Smooth muscle cell (in vitro differentiated cells): ENCODE measurements at regions not wholly inside any gene's neighbourhood (a gene's known extent, or its start where the extent isn't known, plus 50 kb on each side); places are given as distances from the start of the nearest gene placed in this dataset.
"Not testable (repeated sequence)": the region's sequence is repeated elsewhere in the genome, so short reads cannot be mapped to it uniquely, and the experiment has no call there.

Source experiments
- DNase-seq: peaks from one replicate; lab custom pipeline; 2025; ENCODE audit not compliant: unreplicated experiment; lab: John Stamatoyannopoulos, UW
- H2AFZ ChIP-seq: fragments of 200-600 bp; sonication (generic); 2 replicates; pipeline ENCODE4 v1.6.0; 2016; ENCODE audit warnings: antibody characterized with exemption, low read depth, mild to moderate bottlenecking
- H3F3A ChIP-seq: fragments of 200-600 bp; sonication (generic); 2 replicates; pipeline ENCODE4 v1.6.0; 2017; ENCODE audit warnings: antibody characterized with exemption, low read depth
- H3K27ac ChIP-seq: fragments of 200-600 bp; sonication (generic); 2 replicates; pipeline ENCODE4 v1.5.1; 2016; ENCODE audit warnings: low read depth, mild to moderate bottlenecking
- H3K27me3 ChIP-seq: fragments of 200-600 bp; sonication (generic); 2 replicates; pipeline ENCODE4 v1.6.1; 2016; ENCODE audit warnings: low read depth, mild to moderate bottlenecking
- H3K36me3 ChIP-seq: fragments of 200-600 bp; sonication (generic); 2 replicates; pipeline ENCODE4 v1.5.1; 2016; ENCODE audit warnings: low read depth
- H3K4me1 ChIP-seq: fragments of 200-600 bp; sonication (generic); 2 replicates; pipeline ENCODE4 v1.5.1; 2016; ENCODE audit warnings: low read depth
- H3K4me2 ChIP-seq: fragments of 200-600 bp; sonication (generic); 2 replicates; pipeline ENCODE4 v1.6.0; 2016; ENCODE audit warnings: mild to moderate bottlenecking
- H3K4me3 ChIP-seq: fragments of 200-600 bp; sonication (generic); 2 replicates; pipeline ENCODE4 v1.5.1; 2016; ENCODE audit warnings: mild to moderate bottlenecking
- H3K79me2 ChIP-seq: fragments of 200-600 bp; sonication (generic); 2 replicates; pipeline ENCODE4 v1.6.0; 2016; ENCODE audit warnings: low read depth, mild to moderate bottlenecking
- H3K9ac ChIP-seq: fragments of 200-600 bp; sonication (generic); 2 replicates; pipeline ENCODE4 v1.6.0; 2016; ENCODE audit warnings: low read depth
- H3K9me3 ChIP-seq: fragments of 200-600 bp; sonication (generic); replicated peaks from 2 replicates; pipeline ENCODE4 v1.5.1; 2016; ENCODE audit warnings: low read depth
- H4K20me1 ChIP-seq: fragments of 200-600 bp; sonication (generic); 2 replicates; pipeline ENCODE4 v1.6.0; 2016; ENCODE audit warnings: low read depth
- WGBS: methylation state at CpG from one replicate; pipeline ENCODE4 v1.1.7; 2016; ENCODE audit warnings: low lambda C conversion rate; 5-methylcytosine and 5-hydroxymethylcytosine counted together
- TF ChIP-seq, protein P1 (sequence below): fragments of 200-600 bp; sonication (generic); IDR thresholded peaks from 2 replicates; pipeline ENCODE4 v1.5.1; 2017; ENCODE audit warnings: borderline replicate concordance, mild to moderate bottlenecking, antibody characterized with exemption; ENCODE audit not compliant: insufficient read depth, poor library complexity, severe bottlenecking

DNA sequence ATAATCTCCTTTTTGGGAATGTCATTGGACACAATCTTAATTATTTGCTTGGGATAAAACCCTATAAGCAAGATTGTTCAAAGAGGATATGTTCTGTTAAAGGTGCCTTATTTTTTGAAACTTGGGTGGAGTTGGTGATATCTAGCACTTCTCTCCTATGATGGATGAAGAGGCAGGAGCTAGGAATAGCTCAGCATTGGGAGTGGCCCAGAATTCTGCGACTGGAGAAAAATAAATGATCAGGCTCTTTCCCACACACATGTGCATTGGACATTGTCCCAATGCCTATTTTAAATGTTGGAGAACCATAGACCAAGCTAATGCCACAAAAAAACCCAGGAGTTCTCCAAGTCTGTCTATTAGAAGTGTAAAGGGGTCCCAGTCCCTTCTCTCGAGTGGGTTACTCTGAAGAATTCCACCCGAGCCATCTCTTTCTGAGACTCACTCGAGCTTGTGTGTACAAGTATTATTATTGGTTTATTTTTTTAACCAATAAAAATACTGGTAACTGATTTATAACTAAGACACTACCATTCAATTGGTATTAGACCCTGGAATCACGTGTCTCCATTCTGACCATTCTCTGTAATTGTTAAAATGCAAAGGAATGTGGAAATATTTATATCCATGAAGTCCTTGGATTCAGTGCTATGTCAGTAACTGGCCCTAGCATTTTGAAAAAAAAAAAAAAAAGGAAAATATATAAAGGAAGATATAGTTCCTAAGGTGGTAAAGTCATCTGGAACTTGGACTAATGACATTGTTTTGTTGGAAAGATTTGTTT lies 437.5 kb upstream of the TMEM132C start:
- TF ChIP-seq, protein P1, sequence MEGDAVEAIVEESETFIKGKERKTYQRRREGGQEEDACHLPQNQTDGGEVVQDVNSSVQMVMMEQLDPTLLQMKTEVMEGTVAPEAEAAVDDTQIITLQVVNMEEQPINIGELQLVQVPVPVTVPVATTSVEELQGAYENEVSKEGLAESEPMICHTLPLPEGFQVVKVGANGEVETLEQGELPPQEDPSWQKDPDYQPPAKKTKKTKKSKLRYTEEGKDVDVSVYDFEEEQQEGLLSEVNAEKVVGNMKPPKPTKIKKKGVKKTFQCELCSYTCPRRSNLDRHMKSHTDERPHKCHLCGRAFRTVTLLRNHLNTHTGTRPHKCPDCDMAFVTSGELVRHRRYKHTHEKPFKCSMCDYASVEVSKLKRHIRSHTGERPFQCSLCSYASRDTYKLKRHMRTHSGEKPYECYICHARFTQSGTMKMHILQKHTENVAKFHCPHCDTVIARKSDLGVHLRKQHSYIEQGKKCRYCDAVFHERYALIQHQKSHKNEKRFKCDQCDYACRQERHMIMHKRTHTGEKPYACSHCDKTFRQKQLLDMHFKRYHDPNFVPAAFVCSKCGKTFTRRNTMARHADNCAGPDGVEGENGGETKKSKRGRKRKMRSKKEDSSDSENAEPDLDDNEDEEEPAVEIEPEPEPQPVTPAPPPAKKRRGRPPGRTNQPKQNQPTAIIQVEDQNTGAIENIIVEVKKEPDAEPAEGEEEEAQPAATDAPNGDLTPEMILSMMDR: no peak
- no peak overlapping the region for H3K9ac ChIP-seq
- peaks cover 5% of the 10 kb centered on the region for H3K27me3 ChIP-seq
- no peaks in the 10 kb centered on the region for H3K36me3 ChIP-seq
- no peaks in the 10 kb centered on the region for H4K20me1 ChIP-seq
- H3K4me2 ChIP-seq: no peak overlapping the region
- H3K4me1 ChIP-seq: no peaks in the 10 kb centered on the region
- no peaks in the 10 kb centered on the region for H3K79me2 ChIP-seq
- H3K4me3 ChIP-seq: no peak overlapping the region
- no peak for DNase-seq
- no peaks in the 10 kb centered on the region for H3F3A ChIP-seq
- H3K9me3 ChIP-seq: no peaks in the 10 kb centered on the region
- no peak overlapping the region for H3K27ac ChIP-seq
- H2AFZ ChIP-seq: no peak overlapping the region
- 78% methylated on average over 5 of the region's 5 CpGs for WGBS

DNA sequence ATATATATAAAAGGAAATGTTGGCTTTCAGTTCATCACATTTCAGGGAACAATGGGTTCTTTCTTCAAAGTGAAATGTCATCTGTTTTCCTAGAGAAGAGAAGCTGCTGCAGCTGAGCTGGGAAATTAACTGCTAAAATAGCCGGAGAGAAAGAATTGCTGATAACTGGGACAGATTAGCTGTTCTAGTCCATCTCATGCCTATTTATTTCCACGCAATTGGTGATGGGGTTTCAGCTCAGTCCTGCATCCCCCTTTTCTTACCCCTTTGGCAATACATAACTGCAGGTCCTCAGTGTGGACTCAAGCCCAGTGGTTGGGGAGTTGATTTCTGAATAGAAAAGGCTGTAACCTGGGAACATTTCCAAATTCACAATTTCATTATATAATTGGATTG lies 436.9 kb upstream of the TMEM132C start:
- no peaks in the 10 kb centered on the region for H3F3A ChIP-seq
- H3K4me1 ChIP-seq: no peaks in the 10 kb centered on the region
- TF ChIP-seq, protein P1: no peak
- H3K9ac ChIP-seq: no peak overlapping the region
- WGBS: 71% methylated on average over 2 of the region's 2 CpGs
- H3K27ac ChIP-seq: no peak overlapping the region
- no peak overlapping the region for H2AFZ ChIP-seq
- H3K4me2 ChIP-seq: no peak overlapping the region
- no peak overlapping the region for H3K4me3 ChIP-seq
- H3K27me3 ChIP-seq: no peaks in the 10 kb centered on the region
- no peaks in the 10 kb centered on the region for H4K20me1 ChIP-seq
- no peaks in the 10 kb centered on the region for H3K9me3 ChIP-seq
- no peaks in the 10 kb centered on the region for H3K36me3 ChIP-seq
- H3K79me2 ChIP-seq: no peaks in the 10 kb centered on the region
- no peak for DNase-seq

DNA sequence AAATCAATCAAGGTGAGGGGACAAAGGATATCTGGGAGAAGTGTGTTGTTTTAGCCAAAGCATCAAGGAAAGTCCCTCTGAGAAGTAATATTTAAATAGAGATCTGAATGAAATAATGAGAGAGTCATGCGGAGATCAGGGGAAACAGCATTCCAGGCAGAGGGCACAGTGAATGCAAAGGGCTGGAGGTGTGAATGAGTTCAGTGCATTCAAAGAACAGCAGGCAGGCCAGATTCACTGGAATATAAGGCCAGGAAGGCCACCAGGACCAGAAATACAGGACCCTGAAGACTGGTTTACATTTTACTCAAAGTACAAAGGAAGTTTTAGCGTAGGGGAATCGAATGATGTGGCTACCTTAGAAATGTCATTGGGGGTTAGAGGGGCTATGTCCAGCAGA lies 436.2 kb upstream of the TMEM132C start:
- no peak overlapping the region for H3K4me2 ChIP-seq
- TF ChIP-seq, protein P1: no peak
- H3K27me3 ChIP-seq: no peaks in the 10 kb centered on the region
- H3K79me2 ChIP-seq: no peaks in the 10 kb centered on the region
- H3K4me1 ChIP-seq: no peaks in the 10 kb centered on the region
- H3K27ac ChIP-seq: no peak overlapping the region
- H2AFZ ChIP-seq: no peak overlapping the region
- no peaks in the 10 kb centered on the region for H3K9me3 ChIP-seq
- H4K20me1 ChIP-seq: no peaks in the 10 kb centered on the region
- H3K9ac ChIP-seq: no peak overlapping the region
- H3K36me3 ChIP-seq: no peaks in the 10 kb centered on the region
- 84% methylated on average over 3 of the region's 3 CpGs for WGBS
- no peak overlapping the region for H3K4me3 ChIP-seq
- DNase-seq: no peak
- H3F3A ChIP-seq: no peaks in the 10 kb centered on the region

DNA sequence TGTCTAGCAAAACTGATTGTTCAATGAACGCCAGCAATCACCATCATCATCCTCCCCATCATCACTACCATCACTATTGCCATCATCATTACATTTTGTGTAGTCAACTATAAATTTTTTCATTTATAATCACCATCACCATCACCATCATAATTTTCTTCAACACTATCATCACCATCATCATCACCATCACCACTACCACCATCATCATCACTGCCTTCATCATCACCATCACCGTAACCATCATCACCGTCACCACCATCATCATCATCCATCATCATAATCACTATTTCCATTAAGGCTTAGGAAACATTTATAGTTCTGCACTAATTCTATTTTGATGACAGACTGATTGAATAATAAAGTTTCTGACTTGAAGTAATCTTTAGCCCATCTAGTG lies 434.8 kb upstream of the TMEM132C start:
- 96% methylated on average over 3 of the region's 3 CpGs for WGBS

DNA sequence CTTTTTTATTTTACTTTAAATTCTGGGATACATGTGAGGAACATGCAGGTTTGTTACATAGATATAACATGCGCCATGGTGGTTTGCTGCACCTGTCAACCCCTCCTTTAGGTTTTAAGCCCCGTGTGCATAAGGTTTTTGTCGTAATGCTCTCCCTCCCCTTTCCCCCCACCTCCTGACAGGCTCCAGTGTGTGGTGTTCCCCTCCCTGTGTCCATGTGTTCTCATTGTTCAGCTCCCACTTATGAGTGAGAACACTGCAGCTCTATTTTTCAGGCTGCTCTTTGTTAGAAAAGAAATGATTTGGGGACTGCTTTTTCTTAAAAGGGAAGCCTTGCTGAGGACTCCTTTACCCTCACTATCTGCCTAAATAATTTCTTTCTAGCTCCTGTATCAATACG lies 430.2 kb upstream of the TMEM132C start:
- not testable (repeated sequence) for H3K9me3 ChIP-seq, H3K27ac ChIP-seq, H3K9ac ChIP-seq, H3K4me3 ChIP-seq, H3K4me2 ChIP-seq, H2AFZ ChIP-seq, H3K27me3 ChIP-seq, H3F3A ChIP-seq, H3K36me3 ChIP-seq, H3K4me1 ChIP-seq, H4K20me1 ChIP-seq, DNase-seq, H3K79me2 ChIP-seq
- WGBS: 87% methylated on average over 4 of the region's 4 CpGs

More for the DNA sequence above, 434.8 kb upstream of the TMEM132C start:
- no peaks in the 10 kb centered on the region for H3K36me3 ChIP-seq
- H3K4me3 ChIP-seq: no peak overlapping the region
- no peaks in the 10 kb centered on the region for H3K4me1 ChIP-seq
- H3K9me3 ChIP-seq: no peaks in the 10 kb centered on the region
- H3K4me2 ChIP-seq: no peak overlapping the region
- H3K27ac ChIP-seq: no peak overlapping the region
- H2AFZ ChIP-seq: no peak overlapping the region
- H3F3A ChIP-seq: no peaks in the 10 kb centered on the region
- no peak for DNase-seq
- no peak overlapping the region for H3K9ac ChIP-seq
- TF ChIP-seq, protein P1: no peak
- H3K79me2 ChIP-seq: no peaks in the 10 kb centered on the region
- no peaks in the 10 kb centered on the region for H3K27me3 ChIP-seq
- no peaks in the 10 kb centered on the region for H4K20me1 ChIP-seq
